ENCODE measurements at regions not wholly inside any gene's neighbourhood (a gene's known extent, or its start where the extent isn't known, plus 50 kb on each side); places are given as distances from the start of the nearest gene placed in this dataset.

DNA sequence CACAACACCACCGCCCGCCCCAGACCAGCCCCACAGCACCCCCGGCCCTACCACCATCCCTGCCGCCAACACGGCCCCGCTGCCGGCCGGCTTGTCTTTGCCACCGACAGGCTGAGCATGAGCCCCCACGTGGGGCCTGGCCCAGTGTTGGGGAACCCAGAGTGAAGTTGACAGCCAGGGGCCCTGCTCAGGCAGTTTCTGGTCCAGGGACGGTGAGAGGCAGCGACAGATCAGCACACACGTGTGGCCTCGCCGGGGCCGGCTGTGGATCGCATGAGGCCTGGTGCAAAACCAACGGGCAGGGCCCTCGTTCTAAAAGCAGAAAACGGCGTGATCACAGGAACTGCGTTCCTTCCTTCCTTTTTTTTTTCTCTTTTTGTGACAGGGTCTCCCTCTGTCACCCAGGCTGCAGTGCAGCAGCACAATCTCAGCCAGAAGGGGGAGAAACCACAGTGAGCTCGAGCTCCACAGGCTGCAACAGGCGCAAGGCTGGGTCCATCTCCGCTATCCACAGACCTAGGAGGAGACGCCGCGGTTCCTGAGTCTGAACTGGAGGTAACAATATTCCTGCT, 50.5 kb upstream of the FBRSL1 start:
- TF ChIP-seq, protein P1, sequence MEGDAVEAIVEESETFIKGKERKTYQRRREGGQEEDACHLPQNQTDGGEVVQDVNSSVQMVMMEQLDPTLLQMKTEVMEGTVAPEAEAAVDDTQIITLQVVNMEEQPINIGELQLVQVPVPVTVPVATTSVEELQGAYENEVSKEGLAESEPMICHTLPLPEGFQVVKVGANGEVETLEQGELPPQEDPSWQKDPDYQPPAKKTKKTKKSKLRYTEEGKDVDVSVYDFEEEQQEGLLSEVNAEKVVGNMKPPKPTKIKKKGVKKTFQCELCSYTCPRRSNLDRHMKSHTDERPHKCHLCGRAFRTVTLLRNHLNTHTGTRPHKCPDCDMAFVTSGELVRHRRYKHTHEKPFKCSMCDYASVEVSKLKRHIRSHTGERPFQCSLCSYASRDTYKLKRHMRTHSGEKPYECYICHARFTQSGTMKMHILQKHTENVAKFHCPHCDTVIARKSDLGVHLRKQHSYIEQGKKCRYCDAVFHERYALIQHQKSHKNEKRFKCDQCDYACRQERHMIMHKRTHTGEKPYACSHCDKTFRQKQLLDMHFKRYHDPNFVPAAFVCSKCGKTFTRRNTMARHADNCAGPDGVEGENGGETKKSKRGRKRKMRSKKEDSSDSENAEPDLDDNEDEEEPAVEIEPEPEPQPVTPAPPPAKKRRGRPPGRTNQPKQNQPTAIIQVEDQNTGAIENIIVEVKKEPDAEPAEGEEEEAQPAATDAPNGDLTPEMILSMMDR (conservative IDR thresholded peaks at IDR 0.05), result no peak
- no peak for TF ChIP-seq ZFX (IDR thresholded peaks at IDR 0.05)
- no peak overlapping the region for H3K27ac ChIP-seq

- TF ChIP-seq, protein P1 (conservative IDR thresholded peaks at IDR 0.05), result no peak
- no peak for TF ChIP-seq ZFX (IDR thresholded peaks at IDR 0.05)
- H3K27ac ChIP-seq, result no peak overlapping the region
Measured at GRCh38 chr12:132438726-132439125, 51.2 kb upstream of the FBRSL1 start.

DNA sequence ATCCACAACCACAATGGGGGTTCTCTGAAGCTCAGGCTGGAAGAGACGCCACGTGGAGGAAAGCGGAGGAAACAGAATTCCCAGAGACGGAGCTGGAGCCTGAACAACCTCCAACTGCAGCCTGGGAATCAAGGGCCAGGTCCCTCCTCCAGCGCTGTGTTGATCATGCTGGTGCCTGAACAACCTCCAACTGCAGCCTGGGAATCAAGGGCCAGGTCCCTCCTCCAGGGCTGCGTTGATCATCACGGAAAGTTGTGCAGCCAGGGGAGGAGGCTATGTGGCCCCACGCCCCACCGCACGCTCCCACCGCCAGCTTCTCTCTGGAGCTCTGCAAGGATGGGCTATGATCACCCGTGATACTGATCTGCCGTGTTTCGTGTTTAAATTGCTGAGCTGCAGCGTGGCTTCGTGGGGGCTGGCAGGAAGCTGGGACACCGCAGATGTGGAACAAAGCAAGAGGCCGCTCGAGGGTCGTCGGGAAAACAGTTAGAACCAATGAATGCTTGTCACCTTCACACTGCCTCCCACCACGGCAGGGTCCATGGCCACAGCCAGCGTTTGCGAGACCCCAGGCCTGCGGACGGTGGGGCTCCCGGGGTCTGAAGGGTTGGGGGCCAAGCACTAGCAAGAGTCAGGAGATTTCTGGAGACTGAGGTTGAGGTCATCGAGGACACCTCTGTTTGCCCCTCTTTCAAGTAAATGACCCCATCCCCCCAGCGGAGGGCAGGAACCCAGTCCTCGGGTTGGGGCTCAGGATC, 51.8 kb upstream of the FBRSL1 start:
- H3K27ac ChIP-seq, result no peak overlapping the region
- no peak for TF ChIP-seq ZFX (IDR thresholded peaks at IDR 0.05)
- TF ChIP-seq, protein P1 (conservative IDR thresholded peaks at IDR 0.05), result no peak

- H3K27ac ChIP-seq, result no peak overlapping the region
- TF ChIP-seq ZFX (IDR thresholded peaks at IDR 0.05), result no peak
- TF ChIP-seq, protein P1 (conservative IDR thresholded peaks at IDR 0.05), result no peak
Measured at GRCh38 chr12:132437252-132437932, 52.6 kb upstream of the FBRSL1 start.

- TF ChIP-seq ZFX (IDR thresholded peaks at IDR 0.05), result no peak
- TF ChIP-seq, protein P1 (conservative IDR thresholded peaks at IDR 0.05), result no peak
- H3K27ac ChIP-seq, result no peak overlapping the region
Measured at GRCh38 chr12:132436791-132437251, 53.1 kb upstream of the FBRSL1 start.

DNA sequence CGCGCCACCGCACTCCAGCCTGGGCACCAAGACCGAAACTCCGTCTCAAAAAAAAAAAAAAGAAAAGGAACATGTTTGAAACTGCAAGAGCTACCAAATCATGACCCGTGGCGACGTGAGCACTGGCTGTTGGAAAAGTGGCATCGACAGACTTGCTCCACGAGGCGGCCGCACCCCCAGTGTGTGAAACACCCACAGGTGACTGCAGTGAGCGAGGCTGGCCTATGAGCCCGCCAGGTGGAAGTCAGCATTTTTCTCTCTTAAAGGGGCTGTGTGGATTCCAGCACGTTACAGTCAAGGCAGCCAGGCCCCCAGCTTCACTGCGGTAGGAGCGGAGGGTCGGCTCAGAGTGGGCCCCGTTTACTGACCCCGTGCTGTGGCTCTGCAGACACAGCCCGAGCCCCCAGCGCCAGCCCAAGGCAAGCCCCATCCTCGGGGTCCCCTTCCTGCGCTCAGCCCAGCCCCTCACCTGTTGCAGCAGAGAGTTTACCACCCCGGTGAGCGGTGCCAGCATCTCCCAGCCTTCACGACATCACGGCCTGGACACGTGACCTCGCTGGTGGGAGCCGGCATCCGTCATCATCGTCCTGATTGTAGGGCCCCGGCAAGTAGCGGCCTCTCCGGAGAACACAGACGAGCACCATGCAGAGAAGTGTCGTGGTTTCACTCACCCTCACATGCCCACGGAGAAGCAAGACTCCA, 54.3 kb upstream of the FBRSL1 start:
- H3K27ac ChIP-seq, result no peak overlapping the region
- no peak for TF ChIP-seq ZFX (IDR thresholded peaks at IDR 0.05)
- TF ChIP-seq, protein P1 (conservative IDR thresholded peaks at IDR 0.05), result no peak

Data from C4-2B (cell line).